ENCODE measurements at regions not wholly inside any gene's neighbourhood (a gene's known extent, or its start where the extent isn't known, plus 50 kb on each side); places are given as distances from the start of the nearest gene placed in this dataset.
A peak's percentile ranks its signal among the peaks of the same experiment; 100 is the strongest.

DNA sequence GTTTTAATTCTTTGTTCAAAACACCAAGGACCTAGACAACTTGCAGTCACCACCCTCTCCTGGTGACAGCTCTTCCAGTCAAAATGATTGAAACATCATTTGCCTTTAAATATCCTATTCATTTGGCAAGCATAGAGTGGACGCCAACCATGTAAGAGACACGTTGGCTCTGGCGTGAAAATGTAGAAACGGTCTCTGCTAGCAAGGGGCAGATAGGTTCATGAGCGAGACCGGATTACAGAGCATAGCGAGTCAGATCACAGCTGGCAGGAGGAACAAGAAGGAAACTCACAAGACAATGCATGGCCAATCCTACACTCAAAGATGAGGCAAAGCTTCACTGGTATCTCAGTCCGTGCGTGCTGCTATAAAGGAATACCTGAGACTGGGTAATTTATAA is 759.5 kb downstream of the UQCRFS1 start:
- no peak for DNase-seq
- Histone ChIP-seq H2BK120ac (ENCODE audit: low read depth, low read length, poor library complexity, severe bottlenecking) (no peak overlapping the region), H3K4me1 (ENCODE audit: insufficient read depth, low read length) (no peaks in the 10 kb centered on the region; the same call in 1 of the 2 replicates), H3K27ac (ENCODE audit: insufficient read length, low read depth, low read length) (no peak overlapping the region), H3K79me2 (ENCODE audit: insufficient read depth, low read length) (no peaks in the 10 kb centered on the region), H3K4me2 (ENCODE audit: insufficient read depth, insufficient read length, low read length) (no peak overlapping the region), H3K56ac (ENCODE audit: insufficient read length, low read depth, low read length) (no peak overlapping the region), H3K23me2 (ENCODE audit: insufficient read length, low read depth, low read length, poor library complexity, severe bottlenecking) (no peaks in the 10 kb centered on the region), H3T11ph (ENCODE audit: low read length) (no peak overlapping the region), H3K9me3 (ENCODE audit: control insufficient read depth, low read depth, low read length) (no peaks in the 10 kb centered on the region), H4K5ac (ENCODE audit: insufficient read length, low read depth, low read length) (no peak overlapping the region), H4K91ac (ENCODE audit: insufficient read length, low read depth, low read length) (no peak overlapping the region), H2AK5ac (ENCODE audit: insufficient read length, low read length) (no peak overlapping the region), H4K20me1 (ENCODE audit: control insufficient read depth, insufficient read depth, insufficient read length) (no peaks in the 10 kb centered on the region), H2BK15ac (ENCODE audit: low read depth, low read length) (no peak overlapping the region), H2BK20ac (ENCODE audit: low read depth, low read length, poor library complexity, severe bottlenecking) (no peak overlapping the region), H3K27me3 (ENCODE audit: insufficient read depth, low read length) (no peaks in the 10 kb centered on the region), H2BK12ac (ENCODE audit: insufficient read length, low read depth, low read length) (no peak overlapping the region), H2BK5ac (ENCODE audit: insufficient read length, low read length) (no peak overlapping the region), H3K4ac (ENCODE audit: low read depth, low read length) (no peak overlapping the region), H3K9ac (ENCODE audit: extremely low read depth, insufficient read length, low read length) (no peak overlapping the region), H3K18ac (ENCODE audit: insufficient read length, low read depth, low read length) (no peak overlapping the region), H4K8ac (replicated peaks; ENCODE audit: insufficient read length, low read depth, low read length) (no peak overlapping the region), H2AFZ (ENCODE audit: low read length) (no peak overlapping the region), H3K14ac (ENCODE audit: insufficient read depth, low read length) (no peak overlapping the region), H3K23ac (ENCODE audit: insufficient read length, low read depth, low read length) (no peak overlapping the region), H3K79me1 (ENCODE audit: insufficient read depth, low read depth, low read length, poor library complexity, severe bottlenecking) (no peaks in the 10 kb centered on the region)
- no peaks in the 10 kb centered on the region for H3K9me3 Mint-ChIP-seq
- TF ChIP-seq, protein P1, sequence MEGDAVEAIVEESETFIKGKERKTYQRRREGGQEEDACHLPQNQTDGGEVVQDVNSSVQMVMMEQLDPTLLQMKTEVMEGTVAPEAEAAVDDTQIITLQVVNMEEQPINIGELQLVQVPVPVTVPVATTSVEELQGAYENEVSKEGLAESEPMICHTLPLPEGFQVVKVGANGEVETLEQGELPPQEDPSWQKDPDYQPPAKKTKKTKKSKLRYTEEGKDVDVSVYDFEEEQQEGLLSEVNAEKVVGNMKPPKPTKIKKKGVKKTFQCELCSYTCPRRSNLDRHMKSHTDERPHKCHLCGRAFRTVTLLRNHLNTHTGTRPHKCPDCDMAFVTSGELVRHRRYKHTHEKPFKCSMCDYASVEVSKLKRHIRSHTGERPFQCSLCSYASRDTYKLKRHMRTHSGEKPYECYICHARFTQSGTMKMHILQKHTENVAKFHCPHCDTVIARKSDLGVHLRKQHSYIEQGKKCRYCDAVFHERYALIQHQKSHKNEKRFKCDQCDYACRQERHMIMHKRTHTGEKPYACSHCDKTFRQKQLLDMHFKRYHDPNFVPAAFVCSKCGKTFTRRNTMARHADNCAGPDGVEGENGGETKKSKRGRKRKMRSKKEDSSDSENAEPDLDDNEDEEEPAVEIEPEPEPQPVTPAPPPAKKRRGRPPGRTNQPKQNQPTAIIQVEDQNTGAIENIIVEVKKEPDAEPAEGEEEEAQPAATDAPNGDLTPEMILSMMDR (conservative IDR thresholded peaks at IDR 0.05): no peak
- H3K4me3 Mint-ChIP-seq: no peak overlapping the region
- no CpG with 5 or more reads among the region's 9 CpGs for WGBS (ENCODE audit: extremely low coverage, insufficient read length, low lambda C conversion rate)
- no peaks in the 10 kb centered on the region for H3K36me3 Mint-ChIP-seq (ENCODE audit: insufficient read depth in 1 of 3, low read depth in 3 of 3)
- peaks cover 5 to 19% of the 10 kb centered on the region in 2 experiments for H3K4me1 Mint-ChIP-seq
- peak overlapping the region in 1 of 3 experiments; percentile 9; a peak in 1 of 7 replicates for H3K27ac Mint-ChIP-seq
- H3K27me3 Mint-ChIP-seq (ENCODE audit: low read depth): peaks cover 2% of the 10 kb centered on the region
